GM18867 (cell line): ENCODE measurements at regions not wholly inside any gene's neighbourhood (a gene's known extent, or its start where the extent isn't known, plus 50 kb on each side); places are given as distances from the start of the nearest gene placed in this dataset.

ENCODE experiments used
- ATAC-seq: cut with Tn5 transposase; IDR thresholded peaks from one replicate; pipeline ENCODE4 v1.9.1; 2021; ENCODE audit warnings: mild to moderate bottlenecking, moderate library complexity; ENCODE audit not compliant: unreplicated experiment

- no peak for ATAC-seq
Measured at GRCh38 chr3:40800343-40800742, 275.6 kb downstream of the ZNF621 start.

- ATAC-seq = no peak
Measured at GRCh38 chr3:40801284-40801741, 276.6 kb downstream of the ZNF621 start.

GRCh38 chr3:40803311-40803710 lies 278.6 kb downstream of the ZNF621 start:
- ATAC-seq = no peak

GRCh38 chr3:40805456-40805855 lies 280.7 kb downstream of the ZNF621 start:
- no peak for ATAC-seq

- no peak for ATAC-seq
Measured at GRCh38 chr3:40810813-40811212, 286.1 kb downstream of the ZNF621 start.

GRCh38 chr3:40817017-40817416 lies 292.3 kb downstream of the ZNF621 start:
- ATAC-seq = no peak

GRCh38 chr3:40821315-40821714 lies 296.6 kb downstream of the ZNF621 start:
- ATAC-seq = no peak

GRCh38 chr3:40827226-40827625 lies 302.5 kb downstream of the ZNF621 start:
- no peak for ATAC-seq

DNA sequence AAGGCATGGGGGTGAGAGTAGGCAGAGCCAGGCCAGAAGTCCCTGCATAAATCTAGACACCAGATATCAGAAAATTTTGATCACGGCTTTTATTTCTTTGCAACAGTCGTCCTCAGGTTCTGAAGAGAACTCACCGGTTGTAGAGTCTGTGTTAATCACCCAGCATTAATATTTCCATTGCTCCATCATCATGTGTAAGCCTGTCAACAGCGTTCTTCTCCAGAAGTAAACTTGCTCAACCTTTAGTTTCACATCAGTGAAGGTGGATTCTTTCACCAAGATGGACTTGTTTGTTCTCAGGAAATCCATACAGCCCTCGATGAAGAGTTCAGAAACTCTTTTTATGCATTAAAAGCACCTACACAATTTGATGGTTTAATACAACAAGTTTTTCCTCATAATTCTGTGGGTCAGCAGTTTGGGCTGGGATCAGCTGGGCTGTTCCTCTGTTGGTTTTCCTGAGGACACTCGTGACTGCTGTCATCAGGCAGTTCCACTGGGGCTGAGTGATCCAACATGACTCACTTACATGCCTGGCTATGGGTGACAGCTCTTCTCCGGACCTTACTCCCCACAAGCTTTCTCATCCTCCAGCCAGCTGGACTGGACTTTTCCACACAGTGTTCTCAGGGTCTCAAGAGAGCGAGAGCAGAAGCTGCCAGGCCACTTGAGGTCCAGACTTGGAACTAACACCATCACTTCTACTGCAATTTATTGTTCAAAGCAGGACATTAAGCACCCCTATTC lies 303.4 kb downstream of the ZNF621 start:
- no peak for ATAC-seq

DNA sequence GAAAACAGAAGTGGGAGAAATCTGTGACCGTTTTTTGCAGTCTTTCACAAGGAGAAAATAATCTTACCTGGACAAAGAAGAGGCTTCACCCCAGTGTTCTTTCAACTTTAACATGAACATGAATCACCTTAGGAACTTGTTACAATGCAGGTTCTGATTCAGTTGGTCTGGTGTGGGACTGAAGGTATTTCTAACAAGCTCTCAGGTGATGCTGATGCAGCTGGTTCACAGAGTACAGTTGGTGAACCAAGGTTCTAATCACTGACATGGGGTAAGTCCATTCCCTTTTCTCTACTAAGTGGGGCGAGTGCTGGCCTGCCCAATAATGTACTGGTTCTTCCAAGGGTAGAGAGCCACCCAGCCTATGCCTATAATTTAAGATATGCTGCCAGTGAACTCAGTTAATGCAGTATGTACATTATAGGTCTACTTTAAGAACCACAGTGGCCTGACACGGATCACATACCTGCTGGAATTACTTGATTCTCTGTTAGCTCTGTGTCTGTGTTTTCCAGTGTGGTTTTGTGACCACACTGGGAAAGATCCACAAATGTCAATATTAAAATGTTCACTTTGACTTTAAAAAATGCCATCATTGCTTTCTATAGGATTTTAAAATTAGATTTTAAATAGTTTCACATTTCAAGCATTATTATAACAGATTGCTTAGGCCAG lies 304.1 kb downstream of the ZNF621 start:
- no peak for ATAC-seq

- ATAC-seq = no peak
Measured at GRCh38 chr3:40829876-40830275, 305.1 kb downstream of the ZNF621 start.

- no peak for ATAC-seq
Measured at GRCh38 chr3:40837300-40837699, 312.5 kb downstream of the ZNF621 start.

GRCh38 chr3:40841131-40841530 lies 316.4 kb downstream of the ZNF621 start:
- ATAC-seq = no peak

- ATAC-seq = no peak
Measured at GRCh38 chr3:40841570-40842109, 316.9 kb downstream of the ZNF621 start.

DNA sequence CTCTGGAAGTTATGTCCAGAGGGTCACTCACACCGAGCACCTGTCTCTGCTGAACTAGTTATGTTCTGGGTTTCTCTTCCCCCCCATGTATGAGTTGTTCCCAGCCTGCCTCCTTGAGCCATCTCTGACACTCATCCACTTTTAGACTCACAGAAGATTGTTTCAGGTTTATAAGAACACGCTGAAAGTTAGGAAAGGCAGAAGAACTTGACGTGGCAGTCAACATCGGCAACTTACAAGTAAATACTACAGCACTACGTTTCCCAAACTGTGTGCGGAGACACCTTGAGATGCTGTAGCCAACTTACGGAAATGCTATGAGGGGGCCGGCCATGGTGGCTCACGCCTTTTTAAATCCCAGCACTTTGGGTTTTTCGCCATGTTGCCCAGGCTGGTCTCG lies 318.0 kb downstream of the ZNF621 start:
- ATAC-seq = no peak

DNA sequence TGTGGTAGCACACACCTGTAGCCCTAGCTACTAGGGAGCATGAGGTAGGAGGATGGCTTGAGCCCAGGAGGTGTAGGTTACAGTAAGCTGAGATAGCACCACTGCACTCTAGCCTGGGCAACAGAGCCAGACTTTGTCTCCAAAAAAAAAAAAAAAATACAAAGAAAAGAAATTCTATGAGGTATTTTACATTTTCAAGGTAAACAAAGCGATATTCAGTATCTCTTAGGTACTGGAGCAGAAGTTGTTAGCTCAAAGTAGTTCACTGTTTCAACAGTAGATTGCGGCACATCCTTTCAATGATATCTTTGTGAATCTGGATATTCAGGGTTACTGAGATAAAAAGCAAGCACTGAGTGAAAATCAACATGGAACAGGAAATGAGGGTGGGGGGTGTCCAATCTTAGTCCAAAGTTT lies 318.5 kb downstream of the ZNF621 start:
- no peak for ATAC-seq

GRCh38 chr3:40843851-40844548 lies 319.2 kb downstream of the ZNF621 start:
- no peak for ATAC-seq

DNA sequence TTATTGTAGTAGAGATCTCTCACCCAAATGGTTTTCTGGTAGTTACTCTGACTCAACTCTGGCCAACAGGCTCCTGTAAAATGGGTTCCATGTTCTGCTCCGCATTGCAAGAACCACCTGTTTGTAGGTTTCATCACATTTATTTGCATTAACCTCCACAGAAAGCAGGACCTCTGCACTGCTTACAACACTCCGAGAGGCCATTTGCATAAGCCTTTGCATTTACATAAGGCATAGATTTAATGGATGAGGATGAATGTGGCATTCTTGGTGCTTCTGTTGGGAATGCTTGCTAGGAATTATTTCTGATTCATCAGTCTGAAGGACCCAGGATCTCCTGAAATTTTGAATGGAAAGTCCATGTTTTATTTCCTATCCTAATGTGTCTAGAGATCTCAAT lies 320.1 kb downstream of the ZNF621 start:
- ATAC-seq = no peak

GRCh38 chr3:40845447-40845846 lies 320.7 kb downstream of the ZNF621 start:
- no peak for ATAC-seq

DNA sequence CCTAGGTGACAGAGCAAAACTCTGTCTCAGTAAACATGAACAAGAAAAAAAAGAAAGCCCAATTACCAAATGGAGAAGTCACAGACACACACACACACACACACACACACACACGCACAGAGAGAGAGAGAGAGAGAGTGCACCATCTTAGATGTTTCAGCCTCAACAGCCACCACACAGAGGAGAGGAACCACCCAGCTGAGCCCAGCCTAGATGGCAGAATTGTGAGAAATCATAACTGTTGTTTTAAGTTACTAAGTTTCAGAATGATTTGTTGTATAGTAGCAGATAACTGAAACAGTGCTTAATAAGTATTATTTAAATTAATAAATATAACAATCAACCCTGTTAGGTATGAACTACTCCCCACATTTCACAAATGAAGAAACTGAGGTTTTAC lies 321.2 kb downstream of the ZNF621 start:
- ATAC-seq = no peak

DNA sequence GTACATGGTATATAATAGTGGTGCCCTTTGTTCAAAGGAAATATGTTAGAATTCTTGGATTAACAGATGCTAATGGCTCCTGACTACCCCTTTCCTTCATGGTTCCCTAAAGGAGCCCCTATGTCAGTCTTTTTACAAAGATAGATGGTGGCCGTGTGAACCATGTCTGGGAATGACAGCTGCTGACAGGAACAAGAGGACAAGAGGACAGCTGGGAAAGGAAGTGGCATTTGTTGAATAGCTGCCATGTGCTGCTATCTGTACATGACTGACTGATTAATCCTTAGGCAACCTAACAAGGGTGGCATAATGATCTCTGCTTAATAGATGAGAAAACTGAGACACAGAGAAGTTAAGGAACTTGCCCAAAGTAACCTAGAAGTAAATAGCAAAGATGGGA lies 321.7 kb downstream of the ZNF621 start:
- ATAC-seq = no peak
